Lower leg skin (tissue), 3 donors: ENCODE measurements at regions not wholly inside any gene's neighbourhood (a gene's known extent, or its start where the extent isn't known, plus 50 kb on each side); places are given as distances from the start of the nearest gene placed in this dataset.

Source experiments
- POLR2A ChIP-seq, 2 donors: fragments of 450-650 bp; IDR thresholded peaks; one replicate each; pipeline ENCODE4 v1.6.1; 2016 to 2017; ENCODE audit warnings: antibody characterized with exemption in 2 of 2, mild to moderate bottlenecking in 1 of 2, moderate library complexity in 1 of 2
- TF ChIP-seq, protein P1 (sequence below), 3 donors: fragments of 450-650 bp; IDR thresholded peaks; one replicate each; pipeline ENCODE4 v1.5.1; 2016; ENCODE audit warnings: antibody characterized with exemption in 3 of 3, mild to moderate bottlenecking in 3 of 3, moderate library complexity in 2 of 3

GRCh38 chr11:8858808-8859207 lies 52.2 kb upstream of the AKIP1 start:
- TF ChIP-seq, protein P1, sequence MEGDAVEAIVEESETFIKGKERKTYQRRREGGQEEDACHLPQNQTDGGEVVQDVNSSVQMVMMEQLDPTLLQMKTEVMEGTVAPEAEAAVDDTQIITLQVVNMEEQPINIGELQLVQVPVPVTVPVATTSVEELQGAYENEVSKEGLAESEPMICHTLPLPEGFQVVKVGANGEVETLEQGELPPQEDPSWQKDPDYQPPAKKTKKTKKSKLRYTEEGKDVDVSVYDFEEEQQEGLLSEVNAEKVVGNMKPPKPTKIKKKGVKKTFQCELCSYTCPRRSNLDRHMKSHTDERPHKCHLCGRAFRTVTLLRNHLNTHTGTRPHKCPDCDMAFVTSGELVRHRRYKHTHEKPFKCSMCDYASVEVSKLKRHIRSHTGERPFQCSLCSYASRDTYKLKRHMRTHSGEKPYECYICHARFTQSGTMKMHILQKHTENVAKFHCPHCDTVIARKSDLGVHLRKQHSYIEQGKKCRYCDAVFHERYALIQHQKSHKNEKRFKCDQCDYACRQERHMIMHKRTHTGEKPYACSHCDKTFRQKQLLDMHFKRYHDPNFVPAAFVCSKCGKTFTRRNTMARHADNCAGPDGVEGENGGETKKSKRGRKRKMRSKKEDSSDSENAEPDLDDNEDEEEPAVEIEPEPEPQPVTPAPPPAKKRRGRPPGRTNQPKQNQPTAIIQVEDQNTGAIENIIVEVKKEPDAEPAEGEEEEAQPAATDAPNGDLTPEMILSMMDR (IDR thresholded peaks at IDR 0.05): no peak
- no peak for TF ChIP-seq POLR2A (IDR thresholded peaks at IDR 0.05)
